Activated CD4-positive, alpha-beta T cell treated with anti-CD3 and anti-CD28 coated beads for 48 hours (primary cell): ENCODE measurements at regions not wholly inside any gene's neighbourhood (a gene's known extent, or its start where the extent isn't known, plus 50 kb on each side); places are given as distances from the start of the nearest gene placed in this dataset.
A peak's percentile ranks its signal among the peaks of the same experiment; 100 is the strongest.

Experiments
- DNase-seq: peaks from one replicate; pipeline ENCODE4 v3.0.0-alpha.2; 2020

- DNase-seq: no peak
These were observed 635.9 kb upstream of the SUCLG2 start for GRCh38 chr3:68290333-68290732.

- no peak for DNase-seq
These were observed 633.7 kb upstream of the SUCLG2 start for GRCh38 chr3:68288085-68288484.

GRCh38 chr3:68287101-68287500, 632.7 kb upstream of the SUCLG2 start:
- no peak for DNase-seq

GRCh38 chr3:68274286-68274685, 619.9 kb upstream of the SUCLG2 start:
- no peak for DNase-seq

- DNase-seq: no peak
These were observed 616.7 kb upstream of the SUCLG2 start for GRCh38 chr3:68271145-68271544.

- DNase-seq: peak; percentile 22
These were observed 602.3 kb upstream of the SUCLG2 start for GRCh38 chr3:68256635-68257223.

- DNase-seq: peak; percentile 19
These were observed 594.9 kb upstream of the SUCLG2 start for GRCh38 chr3:68249265-68249664.

GRCh38 chr3:68242606-68243005, 588.2 kb upstream of the SUCLG2 start:
- DNase-seq: no peak

GRCh38 chr3:68239542-68239941, 585.1 kb upstream of the SUCLG2 start:
- no peak for DNase-seq

- DNase-seq: no peak
These were observed 579.8 kb upstream of the SUCLG2 start for GRCh38 chr3:68234076-68234780.

GRCh38 chr3:68228856-68229255, 574.4 kb upstream of the SUCLG2 start:
- DNase-seq: no peak

- no peak for DNase-seq
These were observed 566.4 kb upstream of the SUCLG2 start for GRCh38 chr3:68220832-68221231.

- DNase-seq: no peak
These were observed 557.2 kb upstream of the SUCLG2 start for GRCh38 chr3:68211637-68212036.

- DNase-seq: no peak
These were observed 556.2 kb upstream of the SUCLG2 start for GRCh38 chr3:68210635-68211034.

- no peak for DNase-seq
These were observed 552.9 kb upstream of the SUCLG2 start for GRCh38 chr3:68207327-68207726.

- peak; percentile 6 for DNase-seq
These were observed 552.2 kb upstream of the SUCLG2 start for GRCh38 chr3:68206524-68207117.

- no peak for DNase-seq
These were observed 532.3 kb upstream of the SUCLG2 start for GRCh38 chr3:68186733-68187132.

GRCh38 chr3:68176600-68176999, 522.2 kb upstream of the SUCLG2 start:
- DNase-seq: no peak

GRCh38 chr3:68173012-68173634, 518.7 kb upstream of the SUCLG2 start:
- DNase-seq: no peak

GRCh38 chr3:68172039-68172438, 517.6 kb upstream of the SUCLG2 start:
- no peak for DNase-seq

- DNase-seq: no peak
These were observed 509.6 kb upstream of the SUCLG2 start for GRCh38 chr3:68163968-68164367.

GRCh38 chr3:68163062-68163461, 508.6 kb upstream of the SUCLG2 start:
- no peak for DNase-seq

- DNase-seq: no peak
These were observed 508.2 kb upstream of the SUCLG2 start for GRCh38 chr3:68162644-68163043.

GRCh38 chr3:68151359-68151758, 496.9 kb upstream of the SUCLG2 start:
- no peak for DNase-seq
